ENCODE measurements at regions not wholly inside any gene's neighbourhood (a gene's known extent, or its start where the extent isn't known, plus 50 kb on each side); places are given as distances from the start of the nearest gene placed in this dataset.

DNA sequence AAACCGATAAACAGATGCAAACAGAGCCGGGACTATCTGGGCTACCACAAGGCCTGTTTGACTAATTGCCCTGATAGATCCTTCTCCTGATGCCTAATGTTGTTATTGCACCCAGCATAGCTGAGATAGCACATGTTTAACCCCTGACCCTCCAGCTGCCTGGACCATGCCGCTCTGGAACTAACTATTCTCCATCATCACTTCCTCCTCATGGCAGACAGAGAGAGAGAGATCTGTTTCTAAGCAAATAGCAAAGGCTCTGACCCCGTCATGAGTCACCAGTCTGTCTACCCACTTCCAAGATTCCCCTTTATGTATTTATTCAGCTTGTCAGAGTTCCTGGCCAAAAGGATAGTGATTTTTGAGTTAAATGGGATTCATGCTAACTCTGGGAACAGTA, 58.2 kb upstream of the FLRT2 start:
- TF ChIP-seq MYC (IDR thresholded peaks at IDR 0.05; ENCODE audit: low read depth, low read length) (no peak), POLR2A (IDR thresholded peaks at IDR 0.05; ENCODE audit: extremely low read depth, insufficient read length) (no peak), CTCF (IDR thresholded peaks at IDR 0.05; ENCODE audit: low read depth, low read length) (no peak), MAX (IDR thresholded peaks at IDR 0.05; ENCODE audit: low read depth, low read length) (no peak)
- DNase-seq (ENCODE audit: low read depth): no peak
- no peak overlapping the region for H3K4me3 ChIP-seq (ENCODE audit: low read depth, low read length)

DNA sequence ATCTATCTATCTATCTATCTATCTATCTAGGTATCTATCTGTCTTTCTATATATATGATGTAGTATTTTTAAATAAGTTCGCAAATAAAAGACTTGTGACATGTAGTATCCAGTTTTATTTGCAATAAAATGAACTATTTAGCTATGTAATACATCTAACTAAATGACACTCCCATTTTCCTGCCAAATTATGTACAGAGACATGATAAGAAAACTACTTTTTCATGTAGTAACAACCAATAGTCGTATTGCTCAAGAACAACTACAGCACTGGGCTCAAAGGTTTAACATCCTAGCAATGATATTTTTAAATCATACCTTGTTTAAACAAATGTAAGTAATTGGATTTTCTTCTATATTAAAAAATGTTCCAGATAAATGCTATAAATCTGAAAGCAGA, 55.5 kb upstream of the FLRT2 start:
- no peak overlapping the region for H3K4me3 ChIP-seq (ENCODE audit: low read depth, low read length)
- no peak for DNase-seq (ENCODE audit: low read depth)
- no peak for TF ChIP-seq CTCF (IDR thresholded peaks at IDR 0.05; ENCODE audit: low read depth, low read length)
- no peak for TF ChIP-seq MYC (IDR thresholded peaks at IDR 0.05; ENCODE audit: low read depth, low read length)

- no peak for DNase-seq (ENCODE audit: low read depth)
- TF ChIP-seq CTCF (IDR thresholded peaks at IDR 0.05; ENCODE audit: low read depth, low read length) (no peak), MAX (IDR thresholded peaks at IDR 0.05; ENCODE audit: low read depth, low read length) (no peak), MYC (IDR thresholded peaks at IDR 0.05; ENCODE audit: low read depth, low read length) (no peak), POLR2A (IDR thresholded peaks at IDR 0.05; ENCODE audit: extremely low read depth, insufficient read length) (no peak)
These were observed 54.8 kb upstream of the FLRT2 start for GRCh38 chr14:85475113-85475512.

GRCh38 chr14:85479306-85479705, 50.6 kb upstream of the FLRT2 start:
- TF ChIP-seq POLR2A (IDR thresholded peaks at IDR 0.05; ENCODE audit: extremely low read depth, insufficient read length): no peak
- H3K4me3 ChIP-seq (ENCODE audit: low read depth, low read length): no peak overlapping the region
- DNase-seq (ENCODE audit: low read depth): no peak

More at GRCh38 chr14:85475113-85475512, 54.8 kb upstream of the FLRT2 start:
- H3K4me3 ChIP-seq (ENCODE audit: low read depth, low read length): no peak overlapping the region

DNA sequence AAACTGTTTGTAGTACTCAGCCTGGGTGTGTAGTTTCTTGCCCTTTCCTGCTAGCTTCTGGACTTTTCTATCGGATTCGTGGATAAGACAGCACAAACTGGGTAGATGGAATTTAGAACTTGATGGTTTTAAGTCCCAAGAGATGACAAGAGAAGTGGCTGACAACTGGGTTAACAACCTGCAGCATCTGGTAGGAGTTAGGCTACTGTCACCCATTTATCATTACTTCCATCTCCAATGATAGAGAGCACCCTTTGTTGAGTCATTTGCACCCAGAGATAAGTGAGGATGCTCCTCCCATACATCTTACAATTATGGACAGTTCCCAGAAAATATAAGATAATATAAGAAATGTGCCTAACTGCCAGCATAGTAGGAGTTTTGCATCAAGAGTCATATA, 50.2 kb upstream of the FLRT2 start:
- TF ChIP-seq POLR2A (IDR thresholded peaks at IDR 0.05; ENCODE audit: extremely low read depth, insufficient read length) (no peak), MYC (IDR thresholded peaks at IDR 0.05; ENCODE audit: low read depth, low read length) (no peak), MAX (IDR thresholded peaks at IDR 0.05; ENCODE audit: low read depth, low read length) (no peak), CTCF (IDR thresholded peaks at IDR 0.05; ENCODE audit: low read depth, low read length) (no peak)
- DNase-seq (ENCODE audit: low read depth): no peak
- no peak overlapping the region for H3K4me3 ChIP-seq (ENCODE audit: low read depth, low read length)

Measured in NB4 (cell line).